ENCODE measurements at regions not wholly inside any gene's neighbourhood (a gene's known extent, or its start where the extent isn't known, plus 50 kb on each side); places are given as distances from the start of the nearest gene placed in this dataset.
A peak's percentile ranks its signal among the peaks of the same experiment; 100 is the strongest.

DNA sequence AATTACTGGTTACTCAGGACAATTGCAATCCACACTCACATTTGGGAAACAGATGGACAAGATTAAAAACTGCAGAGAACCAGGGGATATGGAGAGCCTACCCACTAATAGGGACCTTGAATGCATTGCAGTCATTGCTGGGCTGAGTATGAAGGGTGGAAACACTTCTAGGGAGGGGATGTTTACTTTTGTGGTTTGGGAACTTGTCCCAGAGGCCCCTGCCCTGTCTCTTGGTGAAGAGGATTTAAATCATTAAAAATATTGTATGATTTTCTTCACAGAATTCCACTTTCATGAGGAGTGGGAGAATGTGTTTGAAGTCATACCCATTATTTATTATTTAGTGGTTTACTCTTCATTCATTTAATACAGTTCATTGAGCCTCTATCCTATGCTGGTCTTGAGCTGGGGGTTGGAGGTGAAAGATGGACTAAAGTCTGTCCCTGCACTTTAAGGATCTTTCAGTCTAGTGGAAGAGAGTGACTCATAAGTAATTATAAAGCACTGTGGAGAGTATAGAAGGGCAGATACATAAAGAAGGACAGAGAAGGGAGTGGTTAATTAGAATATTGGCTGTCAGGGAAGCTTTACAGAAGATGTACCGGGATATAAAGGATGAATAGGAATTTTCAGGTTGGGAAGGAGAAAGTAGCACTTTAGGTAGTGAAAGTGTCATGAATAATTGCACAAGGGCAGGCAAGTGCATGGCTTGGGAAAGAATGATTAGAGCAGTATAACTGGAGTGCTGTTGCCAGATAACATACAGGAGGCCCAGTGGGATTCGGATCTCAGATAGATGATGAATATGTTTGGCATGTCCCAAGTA, 313.4 kb downstream of the LPIN1 start:
- no peak for DNase-seq (ENCODE audit: low spot score)

DNA sequence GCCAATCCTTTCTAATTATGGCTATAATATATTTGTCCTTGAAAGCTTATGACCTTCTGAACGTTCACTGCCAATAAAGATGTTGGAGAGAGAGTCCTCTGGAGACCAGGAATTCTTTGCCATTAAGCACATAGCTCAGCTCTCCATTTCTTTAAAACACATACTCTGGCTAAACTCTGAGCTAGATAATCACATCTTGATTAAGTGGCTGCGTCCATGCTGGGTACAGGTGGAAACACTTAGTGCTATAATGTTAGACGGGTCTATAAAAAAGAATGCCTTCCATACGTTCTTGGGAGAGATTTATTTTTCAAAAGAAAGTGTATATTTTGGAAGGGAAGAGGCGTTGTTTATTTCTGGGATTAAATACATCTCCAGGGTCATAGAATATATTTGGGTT, 314.5 kb downstream of the LPIN1 start:
- no peak for DNase-seq (ENCODE audit: low spot score)

DNA sequence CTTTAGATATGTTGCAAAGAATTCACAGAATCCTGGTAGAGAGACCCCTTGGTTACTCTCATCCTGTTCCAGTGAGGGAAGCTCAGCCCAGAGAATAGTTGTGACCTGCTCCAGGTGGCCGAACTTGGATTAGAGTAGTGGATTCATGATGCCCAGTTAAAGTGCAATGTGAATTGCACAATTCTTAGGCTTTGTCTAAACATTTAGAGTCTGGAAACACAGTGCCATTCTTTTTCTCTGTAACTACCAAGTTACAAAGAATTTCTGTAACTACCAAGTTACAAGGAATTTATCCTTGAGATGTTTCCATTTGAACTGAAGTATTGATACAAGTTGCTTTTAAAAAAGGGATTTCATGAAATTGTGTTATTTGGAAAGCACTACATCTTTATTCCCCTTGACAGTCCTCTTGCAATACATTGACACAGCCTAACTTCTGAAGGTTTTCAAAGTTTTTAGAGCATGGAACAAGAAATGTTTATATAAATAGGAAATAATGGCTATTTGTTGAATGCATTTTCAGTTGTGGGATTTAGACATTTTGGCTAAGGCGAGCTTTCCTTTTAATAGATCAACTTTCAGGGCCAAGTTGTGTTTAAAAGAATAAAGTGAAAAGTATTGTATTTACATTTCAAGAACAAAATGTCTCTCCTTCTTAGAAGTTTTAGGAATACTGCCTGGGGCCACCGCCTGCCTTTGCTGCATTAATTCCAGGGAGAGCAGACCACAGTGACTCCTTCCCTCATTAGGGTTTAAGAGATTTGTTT, 315.0 kb downstream of the LPIN1 start:
- no peak for DNase-seq (ENCODE audit: low spot score)

- no peak for DNase-seq (ENCODE audit: low spot score)
Observed at GRCh38 chr2:12062053-12062395, 315.6 kb downstream of the LPIN1 start.

DNA sequence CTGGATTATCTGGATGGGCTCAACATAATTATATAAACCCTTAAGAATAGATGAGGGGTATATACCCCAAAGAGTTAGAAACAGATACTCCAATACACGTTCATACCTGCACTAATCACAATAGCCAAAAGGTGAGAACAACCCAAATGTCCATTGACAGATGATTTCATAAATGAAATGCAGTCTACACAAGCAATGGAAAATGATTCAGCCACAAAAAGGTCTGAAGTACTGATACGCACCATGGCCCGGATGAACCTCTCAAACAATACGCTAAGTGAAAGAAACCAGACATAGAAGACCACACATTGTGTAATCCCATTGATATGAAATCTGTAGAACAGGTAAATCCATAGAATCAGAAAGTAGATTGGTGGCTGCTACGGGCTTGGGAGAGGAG, 316.8 kb downstream of the LPIN1 start:
- no peak for DNase-seq (ENCODE audit: low spot score)

DNA sequence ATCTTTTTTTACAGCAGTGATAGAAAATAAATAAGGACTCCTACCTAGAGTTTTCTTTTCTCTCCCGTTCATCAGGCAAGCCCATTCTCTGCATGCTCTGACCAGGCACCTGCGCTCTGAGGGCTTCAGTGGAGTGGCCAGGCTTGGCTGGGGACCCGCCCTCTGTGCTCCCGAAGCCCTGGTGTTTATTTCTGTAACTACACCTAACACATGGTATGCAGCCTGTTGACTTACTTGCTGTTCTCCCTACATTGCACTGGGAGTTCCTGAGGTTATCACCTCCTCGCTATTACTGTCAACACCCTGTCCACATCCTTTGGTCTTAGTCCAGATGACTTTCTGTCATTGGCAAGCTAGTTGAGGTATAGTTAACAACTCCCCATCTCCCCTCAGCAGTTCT, 317.7 kb downstream of the LPIN1 start:
- DNase-seq (ENCODE audit: low spot score) = no peak

GRCh38 chr2:12066116-12066515, 319.7 kb downstream of the LPIN1 start:
- DNase-seq (ENCODE audit: low spot score) = no peak

- DNase-seq (ENCODE audit: low spot score) = no peak
Observed at GRCh38 chr2:12066986-12067385, 320.6 kb downstream of the LPIN1 start.

DNA sequence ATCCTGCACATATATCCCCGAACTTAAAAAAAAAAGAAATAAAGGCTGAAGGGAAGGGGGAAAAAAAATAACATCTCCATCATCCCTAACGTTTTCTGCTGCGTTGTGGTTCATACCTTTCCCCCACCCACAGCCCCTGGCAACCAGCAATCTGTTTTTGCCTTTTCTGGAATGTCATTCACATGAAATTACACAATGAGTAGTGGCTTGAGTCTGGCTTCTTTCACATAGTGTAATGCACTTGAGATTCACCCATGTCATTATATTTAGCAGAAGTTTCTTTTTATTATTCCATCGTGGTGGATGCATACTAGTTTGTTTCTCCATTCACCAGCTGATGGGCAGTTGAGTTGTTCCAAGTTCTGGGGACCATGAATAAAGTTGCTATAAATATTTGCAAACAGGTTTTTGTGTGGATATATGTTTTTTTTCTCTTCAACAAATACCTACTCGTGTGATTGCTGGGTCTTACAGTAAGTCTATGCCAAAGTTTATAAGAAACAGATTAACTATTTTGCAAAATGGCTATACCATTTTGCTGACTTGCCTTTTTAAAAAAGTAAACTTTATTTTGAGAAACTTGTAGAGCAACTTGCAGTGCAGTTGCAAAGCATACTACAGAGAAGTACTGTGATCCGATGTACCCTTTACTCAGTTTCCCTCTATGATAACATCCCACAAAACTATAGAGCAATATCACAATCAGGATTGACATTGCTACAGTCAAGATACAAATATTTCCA, 322.5 kb downstream of the LPIN1 start:
- DNase-seq (ENCODE audit: low spot score) = no peak

DNA sequence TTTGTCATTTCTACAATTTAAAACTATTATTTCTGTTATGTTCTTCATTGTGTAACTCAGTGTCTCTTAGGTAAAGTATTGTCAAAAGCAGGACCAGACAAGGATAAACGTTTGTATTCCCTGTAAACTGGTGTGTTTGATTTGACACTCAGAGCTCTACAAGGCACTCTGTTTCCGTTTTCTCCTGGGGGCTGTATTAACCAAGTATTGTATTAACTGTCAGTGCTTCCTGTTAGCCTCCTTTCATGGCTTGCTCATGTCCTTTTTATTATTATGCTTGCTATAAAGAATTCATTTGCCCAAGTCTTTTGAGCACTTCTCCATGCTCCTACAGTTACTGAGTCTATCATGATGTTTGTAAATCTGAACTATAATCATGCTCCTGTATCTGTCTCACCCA, 323.7 kb downstream of the LPIN1 start:
- DNase-seq (ENCODE audit: low spot score) = peak; percentile 36

- DNase-seq (ENCODE audit: low spot score) = no peak
Observed at GRCh38 chr2:12070581-12070980, 324.1 kb downstream of the LPIN1 start.

DNA sequence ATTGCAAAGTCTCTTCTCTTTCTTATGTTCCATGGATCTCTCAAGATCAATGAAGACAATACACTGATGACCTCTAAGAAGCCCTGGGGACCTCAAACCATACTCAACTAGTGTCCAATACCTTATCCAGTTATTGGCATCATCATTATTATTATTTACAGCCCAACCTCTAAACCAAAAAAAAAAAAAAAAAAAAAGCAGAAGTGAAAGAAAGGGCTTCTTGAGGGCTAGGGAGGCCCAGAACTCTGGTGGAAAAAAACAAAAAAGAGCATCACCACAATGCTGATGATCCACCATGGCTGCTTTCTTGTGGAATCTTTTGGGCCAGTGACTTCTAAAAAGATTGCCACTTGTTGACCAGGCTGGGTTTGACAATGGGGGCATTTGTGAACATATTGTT, 324.9 kb downstream of the LPIN1 start:
- no peak for DNase-seq (ENCODE audit: low spot score)

DNA sequence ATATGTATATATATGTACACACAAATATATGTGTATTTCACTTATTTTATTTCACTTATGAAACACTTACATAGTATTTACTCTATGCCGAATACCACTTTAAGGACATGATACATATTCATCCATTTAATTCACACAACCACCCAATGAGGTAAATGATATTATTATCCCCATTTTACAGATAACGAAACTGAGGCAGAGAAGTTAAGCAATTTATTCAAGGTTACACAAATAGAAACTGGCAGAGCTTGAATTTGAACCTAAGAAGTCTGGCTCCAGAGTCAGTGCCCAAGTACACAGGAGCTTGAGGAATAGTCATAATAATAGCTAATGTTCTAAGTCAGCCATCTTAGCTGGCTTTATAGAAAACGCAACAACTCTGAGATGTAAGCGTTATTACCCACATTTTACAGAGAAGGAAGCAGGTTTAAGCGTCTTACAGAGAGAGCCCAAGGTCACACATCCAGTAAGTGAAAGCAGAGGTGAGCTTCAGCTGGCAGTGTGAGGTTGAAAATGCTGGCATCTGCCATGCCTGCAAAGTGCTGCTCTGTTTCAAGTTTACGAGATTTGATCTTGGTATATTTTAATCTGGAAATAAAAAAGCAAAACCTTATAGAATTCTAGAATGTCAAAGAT, 326.9 kb downstream of the LPIN1 start:
- no peak for DNase-seq (ENCODE audit: low spot score)

GRCh38 chr2:12074126-12074844, 327.9 kb downstream of the LPIN1 start:
- no peak for DNase-seq (ENCODE audit: low spot score)

DNA sequence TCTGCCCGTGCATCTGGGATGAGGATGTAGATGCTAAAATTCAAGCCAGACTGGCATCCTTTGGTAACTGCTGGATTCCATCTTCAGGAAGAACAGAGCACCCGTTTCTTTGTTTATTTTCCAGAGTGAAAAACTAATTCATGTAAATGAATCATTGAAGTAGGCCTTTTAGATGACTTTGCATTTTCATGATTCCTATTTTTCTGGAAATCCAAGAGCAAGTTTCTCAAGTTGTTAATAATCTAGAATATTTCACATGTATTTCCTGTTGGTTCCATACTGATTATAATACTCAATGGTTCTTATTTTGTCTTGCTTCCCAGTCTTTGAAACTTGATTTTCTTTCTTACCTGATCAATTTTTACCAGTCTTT, 328.4 kb downstream of the LPIN1 start:
- DNase-seq (ENCODE audit: low spot score) = no peak

DNA sequence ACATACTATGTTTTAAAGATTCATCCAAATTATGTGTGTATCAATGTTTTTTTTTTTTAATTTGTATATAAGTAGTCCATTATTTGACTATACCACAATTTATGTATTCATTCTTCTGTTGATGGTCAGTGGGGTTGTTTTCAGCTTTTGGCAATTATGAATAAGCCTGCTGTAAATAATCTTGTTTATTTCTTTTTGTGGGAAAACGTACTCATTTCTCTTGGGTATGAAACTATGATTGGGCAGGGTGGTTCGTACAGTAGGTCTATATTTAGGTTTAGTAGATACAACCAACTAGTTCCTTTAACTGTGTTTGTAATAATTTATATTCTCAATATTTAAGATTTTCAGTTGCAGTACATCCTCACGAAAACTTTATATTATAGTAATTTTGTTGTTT, 329.2 kb downstream of the LPIN1 start:
- DNase-seq (ENCODE audit: low spot score) = no peak

DNA sequence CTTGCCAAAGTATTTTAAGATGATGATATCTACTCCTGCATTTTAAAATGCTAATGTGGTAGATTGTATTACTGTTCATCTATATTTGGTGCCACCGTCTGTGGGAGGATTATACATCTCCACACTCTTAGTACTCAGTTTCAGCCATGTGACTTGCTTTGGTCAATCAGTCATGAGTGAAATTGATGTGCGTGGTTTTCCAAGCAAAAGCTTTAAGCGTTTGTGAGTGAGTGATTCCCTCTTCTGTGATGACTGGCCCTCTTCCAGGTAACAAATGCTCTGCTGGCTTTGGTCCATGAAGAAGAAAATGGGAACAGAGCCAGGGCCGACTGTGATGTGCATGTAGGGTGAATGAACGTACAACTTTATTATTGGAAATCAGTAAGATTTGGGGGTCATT, 330.4 kb downstream of the LPIN1 start:
- no peak for DNase-seq (ENCODE audit: low spot score)

DNA sequence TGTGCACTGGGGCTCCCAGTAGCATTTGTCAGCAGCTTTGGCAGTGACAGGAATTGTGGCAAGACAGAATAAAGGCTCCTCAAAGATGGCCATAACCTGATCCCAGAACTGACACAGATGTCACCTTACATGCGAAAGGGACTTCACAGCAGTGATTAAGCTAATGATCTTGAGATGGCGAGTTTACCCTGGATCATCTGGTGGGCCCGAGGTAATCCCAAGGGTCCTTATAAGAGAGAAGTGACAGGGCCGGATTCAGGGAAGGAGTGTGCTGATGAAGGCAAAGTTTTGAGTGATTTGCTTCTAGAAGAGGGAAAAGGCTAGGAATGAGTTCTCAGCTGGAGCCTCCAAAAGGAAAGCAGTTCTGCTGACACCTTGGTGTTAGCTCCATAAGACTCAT, 333.9 kb downstream of the LPIN1 start:
- no peak for DNase-seq (ENCODE audit: low spot score)

- DNase-seq (ENCODE audit: low spot score) = no peak
Observed at GRCh38 chr2:12081481-12082210, 335.2 kb downstream of the LPIN1 start.

GRCh38 chr2:12083081-12083581, 336.7 kb downstream of the LPIN1 start:
- DNase-seq (ENCODE audit: low spot score) = no peak
